Neural progenitor cell (in vitro differentiated cells): ENCODE measurements at regions not wholly inside any gene's neighbourhood (a gene's known extent, or its start where the extent isn't known, plus 50 kb on each side); places are given as distances from the start of the nearest gene placed in this dataset.

Experiments used
- EZH2 ChIP-seq: fragments of 200-600 bp; sonication (generic); IDR thresholded peaks from 2 replicates; pipeline ENCODE4 v1.6.1; 2017; ENCODE audit warnings: antibody characterized with exemption, mild to moderate bottlenecking, moderate library complexity
- EZH2phosphoT487 ChIP-seq: fragments of 200-600 bp; sonication (generic); IDR thresholded peaks from 2 replicates; pipeline ENCODE4 v1.6.1; 2017; ENCODE audit warnings: antibody characterized with exemption
- TF ChIP-seq, protein P1 (sequence below): fragments of 200-600 bp; sonication (generic); IDR thresholded peaks from 2 replicates; pipeline ENCODE4 v1.5.1; 2017; ENCODE audit warnings: antibody characterized with exemption, mild to moderate bottlenecking

DNA sequence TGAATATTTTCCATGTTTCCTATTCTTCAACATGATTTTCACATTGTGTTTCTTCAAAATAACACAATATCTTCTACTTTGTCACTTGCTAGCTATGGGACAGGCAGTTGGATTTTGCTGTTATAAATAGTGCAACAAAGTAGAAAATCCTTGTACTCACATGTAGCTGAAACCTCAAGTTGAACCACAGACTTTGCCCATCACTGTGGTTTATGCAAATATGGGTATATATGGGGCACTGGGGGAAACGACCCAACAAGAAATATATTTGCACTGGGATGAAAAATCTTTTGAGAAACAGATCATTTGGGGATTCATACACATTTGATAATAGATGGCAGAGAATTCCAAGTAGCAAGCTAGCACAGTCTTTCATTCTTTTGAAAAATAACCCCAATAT lies 486.3 kb upstream of the MAP2 start:
- TF ChIP-seq, protein P1, sequence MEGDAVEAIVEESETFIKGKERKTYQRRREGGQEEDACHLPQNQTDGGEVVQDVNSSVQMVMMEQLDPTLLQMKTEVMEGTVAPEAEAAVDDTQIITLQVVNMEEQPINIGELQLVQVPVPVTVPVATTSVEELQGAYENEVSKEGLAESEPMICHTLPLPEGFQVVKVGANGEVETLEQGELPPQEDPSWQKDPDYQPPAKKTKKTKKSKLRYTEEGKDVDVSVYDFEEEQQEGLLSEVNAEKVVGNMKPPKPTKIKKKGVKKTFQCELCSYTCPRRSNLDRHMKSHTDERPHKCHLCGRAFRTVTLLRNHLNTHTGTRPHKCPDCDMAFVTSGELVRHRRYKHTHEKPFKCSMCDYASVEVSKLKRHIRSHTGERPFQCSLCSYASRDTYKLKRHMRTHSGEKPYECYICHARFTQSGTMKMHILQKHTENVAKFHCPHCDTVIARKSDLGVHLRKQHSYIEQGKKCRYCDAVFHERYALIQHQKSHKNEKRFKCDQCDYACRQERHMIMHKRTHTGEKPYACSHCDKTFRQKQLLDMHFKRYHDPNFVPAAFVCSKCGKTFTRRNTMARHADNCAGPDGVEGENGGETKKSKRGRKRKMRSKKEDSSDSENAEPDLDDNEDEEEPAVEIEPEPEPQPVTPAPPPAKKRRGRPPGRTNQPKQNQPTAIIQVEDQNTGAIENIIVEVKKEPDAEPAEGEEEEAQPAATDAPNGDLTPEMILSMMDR = no peak
- no peak for TF ChIP-seq EZH2
- no peak for TF ChIP-seq EZH2phosphoT487
